ENCODE measurements at regions not wholly inside any gene's neighbourhood (a gene's known extent, or its start where the extent isn't known, plus 50 kb on each side); places are given as distances from the start of the nearest gene placed in this dataset.

DNA sequence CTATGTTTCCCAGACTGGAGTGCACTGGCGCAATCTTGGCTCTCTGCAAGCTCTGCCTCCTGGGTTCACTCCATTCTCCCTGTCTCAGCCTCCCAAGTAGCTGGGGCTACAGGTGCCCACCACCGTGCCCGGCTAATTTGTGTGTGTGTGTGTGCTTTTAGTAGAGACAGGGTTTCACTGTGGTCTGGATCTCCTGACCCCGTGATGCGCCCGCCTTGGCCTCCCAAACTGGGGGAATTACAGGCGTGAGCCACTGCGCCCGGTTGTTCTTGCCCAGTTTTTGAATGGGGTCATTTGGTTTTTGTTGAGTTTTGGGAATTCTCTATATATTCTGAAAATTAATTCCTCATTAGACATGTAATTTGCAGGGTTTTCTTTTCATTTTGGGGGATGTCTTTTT, 238.4 kb upstream of the PRR20A start:
- Histone ChIP-seq H3K4me3 (replicated peaks in 1 of 4; ENCODE audit: control extremely low read depth in 1 of 4, insufficient read depth in 1 of 4, low read depth in 3 of 4, low read length in 4 of 4) (no peak overlapping the region), H3K4me2 (ENCODE audit: extremely low read depth, insufficient read depth, low read length) (no peak overlapping the region), H3K27me3 (ENCODE audit: control insufficient read depth, insufficient read depth, low read length) (no peaks in the 10 kb centered on the region), H3K9ac (ENCODE audit: insufficient read depth, low read length) (no peak overlapping the region), H2AFZ (ENCODE audit: low read length) (no peak overlapping the region), H3K36me3 (ENCODE audit: control insufficient read depth, insufficient read depth, low read length) (no peaks in the 10 kb centered on the region), H3K79me2 (ENCODE audit: control insufficient read depth, insufficient read depth, low read length) (no peaks in the 10 kb centered on the region), H4K20me1 (ENCODE audit: control insufficient read depth, extremely low read depth, insufficient read depth, low read length) (no peaks in the 10 kb centered on the region), H3K27ac (ENCODE audit: insufficient read depth, low read length) (no peak overlapping the region), H3K9me3 (ENCODE audit: control insufficient read depth, insufficient read depth, low read depth, low read length) (no peaks in the 10 kb centered on the region), H3K4me1 (ENCODE audit: control insufficient read depth, extremely low read depth, insufficient read depth, low read length) (no peaks in the 10 kb centered on the region)
- no peak for DNase-seq (ENCODE audit: low read depth in 2 of 2)
- TF ChIP-seq EZH2 (IDR thresholded peaks at IDR 0.05; ENCODE audit: low read length, missing control alignments), result no peak
- TF ChIP-seq, protein P1, sequence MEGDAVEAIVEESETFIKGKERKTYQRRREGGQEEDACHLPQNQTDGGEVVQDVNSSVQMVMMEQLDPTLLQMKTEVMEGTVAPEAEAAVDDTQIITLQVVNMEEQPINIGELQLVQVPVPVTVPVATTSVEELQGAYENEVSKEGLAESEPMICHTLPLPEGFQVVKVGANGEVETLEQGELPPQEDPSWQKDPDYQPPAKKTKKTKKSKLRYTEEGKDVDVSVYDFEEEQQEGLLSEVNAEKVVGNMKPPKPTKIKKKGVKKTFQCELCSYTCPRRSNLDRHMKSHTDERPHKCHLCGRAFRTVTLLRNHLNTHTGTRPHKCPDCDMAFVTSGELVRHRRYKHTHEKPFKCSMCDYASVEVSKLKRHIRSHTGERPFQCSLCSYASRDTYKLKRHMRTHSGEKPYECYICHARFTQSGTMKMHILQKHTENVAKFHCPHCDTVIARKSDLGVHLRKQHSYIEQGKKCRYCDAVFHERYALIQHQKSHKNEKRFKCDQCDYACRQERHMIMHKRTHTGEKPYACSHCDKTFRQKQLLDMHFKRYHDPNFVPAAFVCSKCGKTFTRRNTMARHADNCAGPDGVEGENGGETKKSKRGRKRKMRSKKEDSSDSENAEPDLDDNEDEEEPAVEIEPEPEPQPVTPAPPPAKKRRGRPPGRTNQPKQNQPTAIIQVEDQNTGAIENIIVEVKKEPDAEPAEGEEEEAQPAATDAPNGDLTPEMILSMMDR (conservative IDR thresholded peaks at IDR 0.05 in 1 of 2, IDR thresholded peaks at IDR 0.05 in 1 of 2; ENCODE audit: low read depth in 1 of 2, low read length in 2 of 2), result no peak

DNA sequence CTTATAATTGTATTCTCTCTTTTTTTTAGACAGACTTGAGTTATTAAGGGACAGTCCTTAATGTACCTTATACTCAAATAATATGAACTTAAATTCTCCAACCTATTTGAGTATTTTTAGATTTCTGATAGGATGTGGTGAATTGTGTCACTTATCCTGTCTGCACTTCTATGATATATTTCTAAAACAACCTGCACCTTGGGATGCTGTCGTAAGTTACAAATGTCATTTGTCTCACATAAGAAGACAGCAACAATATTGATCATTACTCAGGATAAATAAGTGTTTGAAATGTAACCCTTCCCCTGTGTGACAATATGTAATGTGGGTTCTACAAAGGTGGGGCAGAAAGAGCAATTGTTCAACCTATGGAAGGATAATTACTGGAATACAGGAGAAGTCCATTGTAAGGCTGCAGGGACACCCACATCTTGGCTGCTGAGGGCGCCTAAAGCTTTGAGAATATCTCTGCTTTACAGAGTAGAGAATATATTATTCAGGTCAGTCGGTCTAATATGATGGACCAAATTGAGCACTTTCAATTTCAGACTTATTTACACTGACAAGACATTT, 236.9 kb upstream of the PRR20A start:
- TF ChIP-seq EZH2 (IDR thresholded peaks at IDR 0.05; ENCODE audit: low read length, missing control alignments), result no peak
- TF ChIP-seq, protein P1 (conservative IDR thresholded peaks at IDR 0.05 in 1 of 2, IDR thresholded peaks at IDR 0.05 in 1 of 2; ENCODE audit: low read depth in 1 of 2, low read length in 2 of 2), result no peak
- no peaks in the 10 kb centered on the region for H3K4me1 ChIP-seq (ENCODE audit: control insufficient read depth, extremely low read depth, insufficient read depth, low read length)
- H3K27me3 ChIP-seq (ENCODE audit: control insufficient read depth, insufficient read depth, low read length), result no peaks in the 10 kb centered on the region
- no peaks in the 10 kb centered on the region for H3K79me2 ChIP-seq (ENCODE audit: control insufficient read depth, insufficient read depth, low read length)
- H3K9ac ChIP-seq (ENCODE audit: insufficient read depth, low read length), result no peak overlapping the region
- no peak overlapping the region for H3K27ac ChIP-seq (ENCODE audit: insufficient read depth, low read length)
- no peak for DNase-seq (ENCODE audit: low read depth in 2 of 2)
- H3K9me3 ChIP-seq (ENCODE audit: control insufficient read depth, insufficient read depth, low read depth, low read length), result no peaks in the 10 kb centered on the region
- H4K20me1 ChIP-seq (ENCODE audit: control insufficient read depth, extremely low read depth, insufficient read depth, low read length), result no peaks in the 10 kb centered on the region
- no peak overlapping the region for H2AFZ ChIP-seq (ENCODE audit: low read length)
- H3K4me3 ChIP-seq (replicated peaks in 1 of 4; ENCODE audit: control extremely low read depth in 1 of 4, insufficient read depth in 1 of 4, low read depth in 3 of 4, low read length in 4 of 4), result no peak overlapping the region
- H3K36me3 ChIP-seq (ENCODE audit: control insufficient read depth, insufficient read depth, low read length), result no peaks in the 10 kb centered on the region
- H3K4me2 ChIP-seq (ENCODE audit: extremely low read depth, insufficient read depth, low read length), result no peak overlapping the region

DNA sequence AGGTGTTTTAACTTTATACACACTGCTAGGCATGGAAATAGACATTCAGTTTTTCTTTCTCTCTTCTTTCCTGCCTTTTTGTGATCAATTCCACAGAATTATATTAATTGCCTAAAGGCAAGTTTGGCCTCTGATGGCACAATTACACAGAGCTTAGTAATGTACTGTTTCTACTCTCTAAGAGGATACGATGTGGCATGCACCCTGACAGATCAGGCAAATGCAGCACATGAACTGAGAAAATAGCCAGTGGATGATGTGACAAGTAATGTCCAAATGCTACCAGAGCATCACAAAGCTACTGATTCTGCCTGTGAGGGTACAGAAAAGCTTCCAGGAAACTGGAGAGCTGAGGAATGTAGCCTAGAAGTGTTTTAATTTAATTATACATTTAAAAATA, 233.8 kb upstream of the PRR20A start:
- no peak for DNase-seq (ENCODE audit: low read depth in 2 of 2)
- Histone ChIP-seq H3K36me3 (ENCODE audit: control insufficient read depth, insufficient read depth, low read length) (no peaks in the 10 kb centered on the region), H3K27me3 (ENCODE audit: control insufficient read depth, insufficient read depth, low read length) (no peaks in the 10 kb centered on the region), H4K20me1 (ENCODE audit: control insufficient read depth, extremely low read depth, insufficient read depth, low read length) (no peaks in the 10 kb centered on the region), H3K27ac (ENCODE audit: insufficient read depth, low read length) (no peak overlapping the region), H2AFZ (ENCODE audit: low read length) (no peak overlapping the region), H3K79me2 (ENCODE audit: control insufficient read depth, insufficient read depth, low read length) (no peaks in the 10 kb centered on the region), H3K9ac (ENCODE audit: insufficient read depth, low read length) (no peak overlapping the region), H3K4me3 (replicated peaks in 1 of 4; ENCODE audit: control extremely low read depth in 1 of 4, insufficient read depth in 1 of 4, low read depth in 3 of 4, low read length in 4 of 4) (no peak overlapping the region), H3K4me2 (ENCODE audit: extremely low read depth, insufficient read depth, low read length) (no peak overlapping the region), H3K9me3 (ENCODE audit: control insufficient read depth, insufficient read depth, low read depth, low read length) (no peaks in the 10 kb centered on the region), H3K4me1 (ENCODE audit: control insufficient read depth, extremely low read depth, insufficient read depth, low read length) (no peaks in the 10 kb centered on the region)
- TF ChIP-seq EZH2 (IDR thresholded peaks at IDR 0.05; ENCODE audit: low read length, missing control alignments), result no peak
- TF ChIP-seq, protein P1 (conservative IDR thresholded peaks at IDR 0.05 in 1 of 2, IDR thresholded peaks at IDR 0.05 in 1 of 2; ENCODE audit: low read depth in 1 of 2, low read length in 2 of 2), result no peak
